ENCODE measurements at regions not wholly inside any gene's neighbourhood (a gene's known extent, or its start where the extent isn't known, plus 50 kb on each side); places are given as distances from the start of the nearest gene placed in this dataset.

- DNase-seq = no peak
- H3K4me3 ChIP-seq (ENCODE audit: low read depth, low read length) = no peak overlapping the region
- no peaks in the 10 kb centered on the region for H3K27me3 ChIP-seq
- no peaks in the 10 kb centered on the region for H3K9me3 ChIP-seq
- no peaks in the 10 kb centered on the region for H3K36me3 ChIP-seq
- no peaks in the 10 kb centered on the region for H3K4me1 ChIP-seq
- no peak for TF ChIP-seq CTCF (IDR thresholded peaks at IDR 0.05; ENCODE audit: low read depth, low read length)
Measured at GRCh38 chr11:56932572-56933220, 56.0 kb upstream of the OR5AK2 start.

GRCh38 chr11:56923116-56923515, 65.6 kb upstream of the OR5AK2 start:
- Histone ChIP-seq H3K4me3 (ENCODE audit: low read depth, low read length) (no peak overlapping the region), H3K27me3 (no peaks in the 10 kb centered on the region), H3K4me1 (no peaks in the 10 kb centered on the region), H3K9me3 (no peaks in the 10 kb centered on the region), H3K36me3 (no peaks in the 10 kb centered on the region)
- TF ChIP-seq CTCF (IDR thresholded peaks at IDR 0.05; ENCODE audit: low read depth, low read length) = no peak
- no peak for DNase-seq

GRCh38 chr11:56922421-56922820, 66.3 kb upstream of the OR5AK2 start:
- no peak for DNase-seq
- no peak for TF ChIP-seq CTCF (IDR thresholded peaks at IDR 0.05; ENCODE audit: low read depth, low read length)
- H3K9me3 ChIP-seq = no peaks in the 10 kb centered on the region
- no peak overlapping the region for H3K4me3 ChIP-seq (ENCODE audit: low read depth, low read length)
- H3K4me1 ChIP-seq = no peaks in the 10 kb centered on the region
- H3K36me3 ChIP-seq = no peaks in the 10 kb centered on the region
- no peaks in the 10 kb centered on the region for H3K27me3 ChIP-seq

DNA sequence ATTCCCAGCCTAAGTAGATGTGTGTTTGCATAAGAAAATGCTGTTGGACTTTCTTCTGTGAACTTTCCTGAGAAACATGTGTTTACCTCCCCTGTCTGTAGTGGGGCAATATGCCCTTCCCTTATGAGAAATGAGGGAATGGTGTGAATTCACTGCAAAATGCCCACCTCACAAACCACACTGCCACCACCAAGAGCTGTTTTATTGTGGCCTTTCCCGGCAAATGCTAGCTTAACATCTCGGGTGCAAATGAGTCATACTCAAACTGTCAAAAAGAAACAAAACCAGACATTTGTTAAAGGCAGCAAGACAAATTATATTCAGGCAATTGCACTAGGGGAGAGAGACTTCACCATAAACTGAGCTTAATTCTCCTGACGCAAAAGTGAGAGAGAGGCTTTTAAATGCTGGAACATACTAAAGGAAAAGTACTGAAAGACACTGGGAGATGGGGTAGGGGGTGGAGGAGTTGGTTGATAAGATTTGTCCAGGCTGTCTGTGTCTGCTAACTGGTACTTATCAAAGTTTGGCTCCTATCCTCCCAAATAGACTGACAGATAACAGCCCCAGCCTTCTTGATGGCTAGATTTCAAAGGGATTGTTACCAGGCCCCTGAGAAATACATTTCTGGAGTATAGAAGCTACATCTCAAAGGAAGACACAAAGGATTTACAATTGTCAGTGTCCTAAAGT, 70.9 kb upstream of the OR5AK2 start:
- Histone ChIP-seq H3K4me3 (ENCODE audit: low read depth, low read length) (no peak overlapping the region), H3K27me3 (no peaks in the 10 kb centered on the region), H3K36me3 (no peaks in the 10 kb centered on the region), H3K9me3 (no peaks in the 10 kb centered on the region), H3K4me1 (no peaks in the 10 kb centered on the region)
- DNase-seq = no peak
- TF ChIP-seq CTCF (IDR thresholded peaks at IDR 0.05; ENCODE audit: low read depth, low read length) = no peak

DNA sequence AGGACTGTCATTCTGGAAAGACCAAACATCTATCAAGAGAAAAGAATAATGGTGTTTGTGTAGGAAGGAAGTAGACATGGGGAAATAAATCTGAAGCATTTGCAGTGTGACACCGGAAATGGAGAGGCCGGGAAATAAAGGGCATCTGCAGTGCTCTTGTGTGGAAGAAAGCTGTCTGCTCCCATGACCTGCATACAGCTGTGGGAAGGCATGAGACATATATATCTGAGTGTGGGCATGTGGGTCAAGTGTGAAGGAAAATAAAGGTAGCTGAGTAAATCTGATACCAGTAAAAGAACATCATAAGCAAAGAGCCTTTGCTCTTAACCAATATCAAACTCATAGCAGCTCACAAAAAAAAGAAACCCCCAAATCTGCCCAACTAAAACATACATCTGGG, 72.1 kb upstream of the OR5AK2 start:
- no peaks in the 10 kb centered on the region for H3K27me3 ChIP-seq
- no peaks in the 10 kb centered on the region for H3K4me1 ChIP-seq
- no peak overlapping the region for H3K4me3 ChIP-seq (ENCODE audit: low read depth, low read length)
- DNase-seq = no peak
- no peaks in the 10 kb centered on the region for H3K9me3 ChIP-seq
- no peak for TF ChIP-seq CTCF (IDR thresholded peaks at IDR 0.05; ENCODE audit: low read depth, low read length)
- no peaks in the 10 kb centered on the region for H3K36me3 ChIP-seq

DNA sequence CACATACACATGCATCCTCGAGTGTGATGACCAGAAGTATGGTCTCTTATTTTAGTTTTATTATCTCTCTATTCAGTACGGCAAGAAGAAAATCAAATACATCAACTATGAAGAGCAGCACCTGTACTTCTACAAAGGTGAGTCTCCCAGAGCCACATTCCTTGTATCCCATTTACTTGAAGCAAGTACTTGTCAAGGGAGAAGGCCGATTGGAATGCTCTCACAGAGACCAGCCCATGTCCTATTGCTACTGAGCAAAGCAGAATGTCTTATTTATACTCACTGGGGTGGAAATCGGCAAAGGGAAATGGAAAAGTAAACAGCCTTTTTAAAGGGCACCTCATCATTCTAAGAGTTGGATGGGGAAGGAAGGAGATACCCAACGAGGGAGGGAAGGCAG, 72.6 kb upstream of the OR5AK2 start:
- no peaks in the 10 kb centered on the region for H3K9me3 ChIP-seq
- H3K4me1 ChIP-seq = no peaks in the 10 kb centered on the region

More for the DNA sequence above, 72.6 kb upstream of the OR5AK2 start:
- no peaks in the 10 kb centered on the region for H3K36me3 ChIP-seq
- DNase-seq = no peak
- no peaks in the 10 kb centered on the region for H3K27me3 ChIP-seq
- TF ChIP-seq CTCF (IDR thresholded peaks at IDR 0.05; ENCODE audit: low read depth, low read length) = no peak
- no peak overlapping the region for H3K4me3 ChIP-seq (ENCODE audit: low read depth, low read length)
